SJSA1 (cell line): ENCODE measurements at regions not wholly inside any gene's neighbourhood (a gene's known extent, or its start where the extent isn't known, plus 50 kb on each side); places are given as distances from the start of the nearest gene placed in this dataset.

Experiments
- DNase-seq, 2 experiments: peaks; one replicate each; pipeline ENCODE4 v3.0.0-alpha.2; 2015 to 2020; ENCODE audit warnings: low spot score in 2 of 2, low read depth in 1 of 2
- H3K27ac ChIP-seq: fragments of 250-450 bp; sonication (Bioruptor Pico); 2 replicates; pipeline ENCODE4 v1.5.1; 2020; ENCODE audit warnings: mild to moderate bottlenecking, moderate library complexity
- H3K27me3 ChIP-seq: fragments of 250-450 bp; sonication (Bioruptor Pico); replicated peaks from 2 replicates; pipeline ENCODE4 v1.5.1; 2020; ENCODE audit warnings: mild to moderate bottlenecking, moderate library complexity
- H3K36me3 ChIP-seq: fragments of 250-450 bp; sonication (Bioruptor Pico); 2 replicates; pipeline ENCODE4 v1.5.1; 2020; ENCODE audit warnings: mild to moderate bottlenecking
- H3K4me1 ChIP-seq: fragments of 250-450 bp; sonication (Bioruptor Pico); replicated peaks from 2 replicates; pipeline ENCODE4 v1.6.1; 2021; ENCODE audit warnings: mild to moderate bottlenecking
- H3K4me3 ChIP-seq: fragments of 250-450 bp; sonication (Bioruptor Pico); 2 replicates; pipeline ENCODE4 v1.5.1; 2020; ENCODE audit warnings: mild to moderate bottlenecking
- H3K9me3 ChIP-seq: fragments of 250-450 bp; sonication (Bioruptor Pico); replicated peaks from 2 replicates; pipeline ENCODE4 v1.5.1; 2020; ENCODE audit warnings: mild to moderate bottlenecking

DNA sequence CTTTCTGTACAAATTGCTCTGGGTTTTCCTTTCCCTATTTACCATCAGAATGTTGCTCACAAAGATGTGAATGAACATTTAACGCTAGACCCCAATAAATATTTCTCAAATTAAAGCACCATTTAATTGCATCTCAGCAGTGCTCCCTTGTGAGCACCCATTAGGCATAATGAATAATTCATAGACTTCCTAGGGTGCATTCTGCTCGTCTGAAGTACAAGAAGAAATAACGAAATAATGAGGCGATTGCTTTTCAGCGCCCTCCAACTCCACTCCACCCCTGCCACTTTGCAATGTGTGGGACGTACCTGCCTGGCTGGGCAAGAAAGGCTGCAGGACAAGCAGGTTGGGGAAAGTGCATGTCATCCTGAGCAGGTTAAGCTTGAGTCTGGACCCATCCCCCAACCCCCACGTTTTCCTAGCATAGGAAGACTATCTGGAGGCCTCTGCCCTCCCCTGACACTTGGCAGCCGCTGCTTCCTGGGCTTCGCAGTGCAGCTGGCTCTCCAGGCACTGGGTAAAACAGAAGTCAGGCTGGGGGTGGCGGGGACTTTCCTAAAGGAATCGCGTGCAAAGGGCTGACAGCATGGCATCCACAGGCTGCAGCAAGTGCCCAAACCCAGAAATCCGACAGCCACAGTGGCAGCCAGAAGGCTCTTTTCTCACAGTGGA lies 253.7 kb downstream of the DUSP6 start:
- DNase-seq, result no peak
- Histone ChIP-seq H3K36me3 (no peaks in the 10 kb centered on the region), H3K4me1 (no peaks in the 10 kb centered on the region), H3K9me3 (no peaks in the 10 kb centered on the region), H3K27ac (no peak overlapping the region), H3K4me3 (no peak overlapping the region), H3K27me3 (no peaks in the 10 kb centered on the region)

DNA sequence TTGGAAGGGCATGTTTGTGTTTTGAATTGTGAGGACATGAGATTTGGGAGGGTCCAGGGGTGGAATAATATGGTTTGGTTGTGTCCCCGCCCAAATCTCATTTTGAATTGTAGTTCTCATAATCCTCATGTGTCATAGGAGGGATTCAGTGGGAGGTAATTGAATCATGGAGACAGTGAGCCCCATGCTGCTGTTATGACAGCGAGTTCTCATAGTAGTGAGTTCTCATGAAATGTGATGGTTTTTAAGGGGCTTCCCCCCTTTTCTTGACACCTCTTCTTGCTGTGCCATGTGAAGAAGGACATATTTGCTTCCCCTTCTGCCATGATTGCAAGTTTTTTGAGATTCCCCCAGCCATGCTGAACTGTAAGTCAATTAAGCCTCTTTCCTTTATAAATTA lies 260.0 kb downstream of the DUSP6 start:
- Histone ChIP-seq H3K9me3 (no peaks in the 10 kb centered on the region), H3K36me3 (no peaks in the 10 kb centered on the region), H3K4me3 (no peak overlapping the region), H3K27me3 (no peaks in the 10 kb centered on the region), H3K27ac (no peak overlapping the region), H3K4me1 (no peaks in the 10 kb centered on the region)
- no peak for DNase-seq

- Histone ChIP-seq H3K27ac (no peak overlapping the region), H3K4me1 (no peaks in the 10 kb centered on the region), H3K36me3 (no peaks in the 10 kb centered on the region), H3K9me3 (no peaks in the 10 kb centered on the region), H3K27me3 (no peaks in the 10 kb centered on the region), H3K4me3 (no peak overlapping the region)
- DNase-seq, result no peak
Observed at GRCh38 chr12:89091293-89091841, 260.9 kb downstream of the DUSP6 start.

- H3K4me3 ChIP-seq, result no peak overlapping the region
- no peak for DNase-seq
- H3K27ac ChIP-seq, result no peak overlapping the region
- H3K9me3 ChIP-seq, result no peaks in the 10 kb centered on the region
- no peaks in the 10 kb centered on the region for H3K36me3 ChIP-seq
- no peaks in the 10 kb centered on the region for H3K4me1 ChIP-seq
- H3K27me3 ChIP-seq, result no peaks in the 10 kb centered on the region
Observed at GRCh38 chr12:89089264-89089663, 263.0 kb downstream of the DUSP6 start.

GRCh38 chr12:89087876-89088275 lies 264.4 kb downstream of the DUSP6 start:
- no peaks in the 10 kb centered on the region for H3K9me3 ChIP-seq
- no peak overlapping the region for H3K4me3 ChIP-seq
- H3K4me1 ChIP-seq, result no peaks in the 10 kb centered on the region
- H3K27ac ChIP-seq, result no peak overlapping the region
- H3K27me3 ChIP-seq, result no peaks in the 10 kb centered on the region
- DNase-seq, result no peak
- no peaks in the 10 kb centered on the region for H3K36me3 ChIP-seq

DNA sequence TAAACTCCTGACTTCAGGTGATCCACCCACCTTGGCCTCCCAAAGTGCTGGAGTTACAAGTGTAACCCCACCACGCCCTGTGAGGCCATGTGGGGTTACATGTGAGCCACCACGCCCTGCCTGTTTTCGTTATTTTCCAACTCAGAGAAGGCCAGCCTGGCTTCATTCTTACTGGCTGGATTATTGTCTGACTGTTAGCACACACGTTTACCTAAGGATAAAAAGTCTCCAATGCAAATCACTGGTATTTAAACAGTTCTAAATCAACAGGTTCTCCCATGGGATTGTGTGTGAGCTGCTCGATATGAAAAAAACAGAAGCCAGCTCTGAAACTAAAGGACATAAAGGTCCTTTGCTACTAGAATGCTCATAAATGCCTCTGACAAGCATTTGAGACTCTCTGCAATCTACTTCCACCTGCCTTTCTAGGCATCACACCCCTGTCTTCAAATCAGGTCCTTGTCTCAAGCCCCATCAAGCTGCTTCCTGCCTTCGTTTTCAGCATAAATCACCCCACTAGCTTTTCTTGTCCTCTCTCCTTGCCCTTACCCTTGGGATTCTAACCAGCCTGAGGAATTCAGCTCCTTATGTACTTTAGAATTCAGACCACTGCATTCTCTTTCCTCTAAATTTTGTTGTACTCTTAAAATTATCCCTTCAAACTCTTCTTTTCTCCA lies 265.0 kb downstream of the DUSP6 start:
- no peak for DNase-seq
- no peak overlapping the region for H3K27ac ChIP-seq
- no peaks in the 10 kb centered on the region for H3K36me3 ChIP-seq
- no peaks in the 10 kb centered on the region for H3K27me3 ChIP-seq
- H3K9me3 ChIP-seq, result no peaks in the 10 kb centered on the region
- no peak overlapping the region for H3K4me3 ChIP-seq
- H3K4me1 ChIP-seq, result no peaks in the 10 kb centered on the region

DNA sequence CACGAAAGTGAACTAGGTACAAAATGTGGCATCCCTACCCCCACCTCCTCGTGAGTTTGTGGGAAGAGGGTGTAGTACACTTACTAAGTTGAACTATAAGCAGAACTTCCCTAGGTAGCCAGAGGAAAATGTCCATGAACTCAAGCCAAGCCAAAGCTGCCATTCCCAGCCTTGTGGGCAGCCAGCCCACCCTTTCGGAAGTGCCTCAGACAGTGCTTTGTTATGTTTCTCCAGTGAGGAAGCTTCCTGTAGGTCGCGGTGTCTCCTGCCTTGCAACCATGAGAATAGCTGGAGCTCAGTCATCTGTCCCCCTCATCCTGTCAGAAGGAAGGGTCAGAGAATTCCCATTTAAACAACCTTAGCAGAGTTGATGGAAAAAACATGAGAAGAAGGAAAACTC lies 266.9 kb downstream of the DUSP6 start:
- Histone ChIP-seq H3K4me1 (no peaks in the 10 kb centered on the region), H3K4me3 (no peak overlapping the region), H3K9me3 (no peaks in the 10 kb centered on the region), H3K27me3 (no peaks in the 10 kb centered on the region), H3K36me3 (no peaks in the 10 kb centered on the region), H3K27ac (no peak overlapping the region)
- no peak for DNase-seq

DNA sequence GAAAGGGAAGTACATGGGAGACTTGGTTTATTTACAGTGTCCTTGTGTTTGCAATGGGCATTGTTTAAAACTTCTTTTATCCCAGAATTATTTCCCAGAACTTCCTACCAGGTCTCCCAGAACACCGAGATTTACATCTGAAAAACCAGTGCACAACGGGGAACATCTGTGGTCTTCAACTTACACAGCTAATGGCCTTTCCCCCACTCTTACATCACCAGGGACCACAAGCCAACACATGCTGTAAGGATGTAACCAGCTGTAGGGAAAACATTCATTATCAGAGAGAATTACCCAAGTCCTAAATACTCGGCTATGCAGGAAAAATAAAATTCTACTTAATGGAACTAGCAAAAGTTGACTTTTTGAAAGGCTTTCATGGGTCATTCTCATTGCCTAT lies 267.6 kb downstream of the DUSP6 start:
- no peaks in the 10 kb centered on the region for H3K27me3 ChIP-seq
- no peaks in the 10 kb centered on the region for H3K36me3 ChIP-seq
- H3K27ac ChIP-seq, result no peak overlapping the region
- no peaks in the 10 kb centered on the region for H3K4me1 ChIP-seq
- no peak for DNase-seq
- no peaks in the 10 kb centered on the region for H3K9me3 ChIP-seq
- no peak overlapping the region for H3K4me3 ChIP-seq

- DNase-seq, result no peak
- Histone ChIP-seq H3K4me1 (no peaks in the 10 kb centered on the region), H3K27ac (no peak overlapping the region), H3K27me3 (no peaks in the 10 kb centered on the region), H3K9me3 (no peaks in the 10 kb centered on the region), H3K36me3 (no peaks in the 10 kb centered on the region), H3K4me3 (no peak overlapping the region)
Observed at GRCh38 chr12:89083491-89083890, 268.8 kb downstream of the DUSP6 start.

DNA sequence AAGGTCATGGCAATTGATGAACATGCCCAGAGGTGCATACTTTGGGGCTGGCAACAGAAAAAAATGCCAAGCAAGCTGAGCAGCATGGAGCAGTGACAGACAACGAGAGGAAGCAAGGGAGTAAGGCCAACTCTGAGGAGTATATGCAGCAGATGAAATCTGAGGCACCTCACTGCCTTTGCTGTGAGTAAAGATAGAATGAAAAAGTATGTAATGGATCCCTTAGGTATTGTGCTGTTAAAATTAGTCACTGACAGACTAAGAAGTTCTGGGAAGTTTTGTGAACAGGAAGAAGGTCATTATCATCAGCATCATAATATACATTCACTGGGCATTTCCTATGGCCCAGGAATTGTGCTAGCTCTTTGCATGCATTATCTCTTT lies 269.9 kb downstream of the DUSP6 start:
- Histone ChIP-seq H3K4me1 (no peaks in the 10 kb centered on the region), H3K9me3 (no peaks in the 10 kb centered on the region), H3K4me3 (no peak overlapping the region), H3K27me3 (no peaks in the 10 kb centered on the region), H3K27ac (no peak overlapping the region), H3K36me3 (no peaks in the 10 kb centered on the region)
- DNase-seq, result no peak

DNA sequence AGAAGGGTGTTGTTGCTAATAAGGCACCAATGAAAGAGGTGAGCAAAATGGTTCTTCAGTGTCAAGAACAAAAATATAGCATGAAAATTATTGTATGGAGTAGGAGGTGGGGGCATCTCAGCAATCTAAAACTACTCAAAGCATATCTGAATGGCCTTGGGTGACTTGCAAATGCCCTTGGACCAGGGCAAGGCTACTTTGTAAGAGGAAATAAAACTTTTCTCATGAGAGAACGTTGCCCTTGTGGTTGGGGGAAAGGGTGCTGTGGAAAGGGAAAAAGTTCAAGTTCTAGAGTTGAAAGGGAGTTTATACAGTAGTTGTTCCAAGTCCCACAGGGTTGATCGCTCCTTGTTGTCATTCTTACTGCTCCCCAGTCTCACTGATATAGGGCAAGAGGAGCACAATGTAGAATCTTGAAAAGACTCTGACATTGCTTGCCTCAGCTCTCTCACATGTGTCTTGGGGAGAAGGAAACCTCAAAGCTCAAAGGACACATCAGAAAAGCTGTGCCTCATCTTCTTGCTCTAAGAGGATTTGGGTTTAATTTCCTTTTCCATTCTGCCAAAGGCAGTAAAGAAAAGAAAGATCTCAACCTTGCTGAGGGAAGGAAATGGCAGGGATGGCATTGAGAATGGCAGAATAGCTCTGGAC lies 270.5 kb downstream of the DUSP6 start:
- H3K27ac ChIP-seq, result no peak overlapping the region
- H3K9me3 ChIP-seq, result no peaks in the 10 kb centered on the region
- no peak for DNase-seq
- no peaks in the 10 kb centered on the region for H3K36me3 ChIP-seq
- H3K4me1 ChIP-seq, result no peaks in the 10 kb centered on the region
- no peaks in the 10 kb centered on the region for H3K27me3 ChIP-seq
- H3K4me3 ChIP-seq, result no peak overlapping the region

DNA sequence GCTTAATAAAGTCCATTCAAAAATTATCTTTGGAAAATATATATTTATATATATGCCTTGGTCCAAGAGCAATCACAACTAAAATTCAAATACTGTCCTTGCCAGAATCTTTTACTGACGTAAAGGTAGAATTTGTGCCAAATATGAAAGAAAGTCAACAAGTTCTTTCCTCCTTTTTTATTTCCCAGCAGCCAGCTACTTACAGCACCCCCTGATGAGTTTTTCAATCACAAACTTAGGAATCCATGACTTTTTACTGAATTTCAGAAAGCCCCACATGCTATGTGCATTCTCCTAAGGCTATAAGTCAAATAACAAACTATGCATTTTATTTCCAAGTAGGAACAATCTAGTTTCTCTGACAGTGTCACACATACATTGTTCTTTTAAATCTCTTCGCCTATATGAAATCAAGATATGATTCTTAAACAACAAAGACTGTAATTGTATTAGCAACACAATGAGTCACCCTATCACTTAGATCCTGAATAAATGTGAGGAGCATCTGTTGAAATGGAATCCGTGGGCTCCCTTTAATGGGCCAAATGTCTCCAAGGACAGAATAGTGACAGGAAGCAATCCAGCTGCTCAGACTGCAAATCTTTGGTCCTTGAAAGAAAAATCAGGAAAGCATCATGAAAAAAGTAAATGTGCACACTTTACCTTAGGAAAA lies 271.4 kb downstream of the DUSP6 start:
- Histone ChIP-seq H3K9me3 (no peaks in the 10 kb centered on the region), H3K36me3 (no peaks in the 10 kb centered on the region), H3K27ac (no peak overlapping the region), H3K4me3 (no peak overlapping the region), H3K4me1 (no peaks in the 10 kb centered on the region), H3K27me3 (no peaks in the 10 kb centered on the region)
- DNase-seq, result no peak

DNA sequence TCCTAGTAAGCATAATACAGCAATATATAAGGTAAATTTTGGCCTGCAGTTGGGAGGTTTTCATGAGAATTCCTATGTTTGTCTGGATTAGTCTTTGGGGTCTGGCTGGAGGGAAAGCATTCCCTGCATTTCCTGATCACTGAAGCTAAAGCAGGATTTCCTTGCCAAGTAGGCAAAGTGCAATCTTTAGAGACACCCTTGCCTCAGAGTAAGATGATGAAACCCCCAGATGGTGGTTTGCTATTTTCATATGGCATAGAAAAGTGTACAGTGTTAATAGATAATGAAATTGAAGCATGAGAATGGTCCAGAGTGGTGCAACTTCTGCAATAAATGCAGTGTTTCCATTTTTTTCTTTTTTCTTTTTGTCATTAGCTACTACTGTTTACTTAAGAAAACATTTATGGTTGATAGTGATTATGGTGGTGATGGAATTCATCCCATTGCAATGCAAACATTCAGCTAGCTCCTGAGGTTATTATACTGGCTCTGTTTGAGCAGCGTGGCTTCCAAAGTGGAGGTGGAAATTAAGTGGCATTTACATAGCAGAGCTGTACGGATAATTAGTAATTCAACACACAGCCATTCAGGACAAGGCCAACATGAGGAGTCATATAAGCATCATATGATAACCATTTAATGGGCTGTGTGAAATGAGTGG lies 276.3 kb downstream of the DUSP6 start:
- no peak overlapping the region for H3K4me3 ChIP-seq
- no peak for DNase-seq
- no peaks in the 10 kb centered on the region for H3K9me3 ChIP-seq
- H3K4me1 ChIP-seq, result no peaks in the 10 kb centered on the region
- no peaks in the 10 kb centered on the region for H3K27me3 ChIP-seq
- no peak overlapping the region for H3K27ac ChIP-seq
- no peaks in the 10 kb centered on the region for H3K36me3 ChIP-seq
